HG03565 (cell line): ENCODE measurements at regions not wholly inside any gene's neighbourhood (a gene's known extent, or its start where the extent isn't known, plus 50 kb on each side); places are given as distances from the start of the nearest gene placed in this dataset.
"Not testable (repeated sequence)": the region's sequence is repeated elsewhere in the genome, so short reads cannot be mapped to it uniquely, and the experiment has no call there.

Experiments
- ATAC-seq: cut with Tn5 transposase; IDR thresholded peaks from one replicate; pipeline ENCODE4 v1.9.1; 2021; ENCODE audit warnings: mild to moderate bottlenecking, moderate library complexity; ENCODE audit not compliant: unreplicated experiment

- no peak for ATAC-seq
These were observed 92.0 kb upstream of the SRSF6 start for GRCh38 chr20:43365691-43366090.

GRCh38 chr20:43364001-43364400 is 93.7 kb upstream of the SRSF6 start:
- no peak for ATAC-seq

GRCh38 chr20:43363506-43363905 is 94.2 kb upstream of the SRSF6 start:
- no peak for ATAC-seq

GRCh38 chr20:43361526-43361925 is 96.2 kb upstream of the SRSF6 start:
- ATAC-seq = no peak

GRCh38 chr20:43360016-43360415 is 97.7 kb upstream of the SRSF6 start:
- no peak for ATAC-seq

GRCh38 chr20:43358811-43359210 is 98.9 kb upstream of the SRSF6 start:
- no peak for ATAC-seq

GRCh38 chr20:43357352-43357751 is 100.3 kb upstream of the SRSF6 start:
- no peak for ATAC-seq

- no peak for ATAC-seq
These were observed 102.1 kb upstream of the SRSF6 start for GRCh38 chr20:43355610-43356009.

- no peak for ATAC-seq
These were observed 104.7 kb upstream of the SRSF6 start for GRCh38 chr20:43352996-43353395.

- not testable (repeated sequence) for ATAC-seq
These were observed 107.0 kb upstream of the SRSF6 start for GRCh38 chr20:43350694-43351093.

- no peak for ATAC-seq
These were observed 107.9 kb upstream of the SRSF6 start for GRCh38 chr20:43349841-43350240.

- not testable (repeated sequence) for ATAC-seq
These were observed 109.9 kb upstream of the SRSF6 start for GRCh38 chr20:43347839-43348238.

- ATAC-seq = no peak
These were observed 112.0 kb upstream of the SRSF6 start for GRCh38 chr20:43345676-43346075.

GRCh38 chr20:43341511-43341910 is 116.2 kb upstream of the SRSF6 start:
- ATAC-seq = no peak

GRCh38 chr20:43337036-43337435 is 120.7 kb upstream of the SRSF6 start:
- no peak for ATAC-seq

GRCh38 chr20:43334080-43334479 is 123.6 kb upstream of the SRSF6 start:
- no peak for ATAC-seq

- no peak for ATAC-seq
These were observed 125.8 kb upstream of the SRSF6 start for GRCh38 chr20:43331906-43332305.

- ATAC-seq = no peak
These were observed 129.0 kb upstream of the SRSF6 start for GRCh38 chr20:43328697-43329096.

- not testable (repeated sequence) for ATAC-seq
These were observed 130.5 kb upstream of the SRSF6 start for GRCh38 chr20:43327234-43327633.

GRCh38 chr20:43325926-43326325 is 131.8 kb upstream of the SRSF6 start:
- no peak for ATAC-seq

- no peak for ATAC-seq
These were observed 133.9 kb upstream of the PTPRT start for GRCh38 chr20:43323592-43323991.

- ATAC-seq = no peak
These were observed 133.1 kb upstream of the PTPRT start for GRCh38 chr20:43322851-43323250.

GRCh38 chr20:43320536-43320935 is 130.8 kb upstream of the PTPRT start:
- no peak for ATAC-seq
